SU-DHL-6 (cell line): ENCODE measurements at regions not wholly inside any gene's neighbourhood (a gene's known extent, or its start where the extent isn't known, plus 50 kb on each side); places are given as distances from the start of the nearest gene placed in this dataset.

Source experiments
- H2AFZ ChIP-seq: fragments of 200-600 bp; sonication (generic); 2 replicates; pipeline ENCODE4 v1.6.1; 2014; ENCODE audit warnings: low read depth, mild to moderate bottlenecking, moderate library complexity, mixed read lengths, antibody characterized with exemption, low read length; ENCODE audit not compliant: severe bottlenecking
- H3F3A ChIP-seq: fragments of 200-600 bp; shearing (Covaris generic); 2 replicates; pipeline ENCODE4 v1.6.0; 2016; ENCODE audit warnings: antibody characterized with exemption, mild to moderate bottlenecking; ENCODE audit not compliant: insufficient read depth
- H3K27ac ChIP-seq: fragments of 200-600 bp; sonication (generic); 2 replicates; pipeline ENCODE4 v1.5.1; 2016; ENCODE audit warnings: low read depth, mild to moderate bottlenecking, low read length, moderate library complexity, mixed read lengths
- H3K27me3 ChIP-seq: fragments of 200-600 bp; sonication (generic), shearing (Covaris generic); 2 replicates; pipeline ENCODE4 v1.6.0; 2014; ENCODE audit warnings: mild to moderate bottlenecking, low read length
- H3K36me3 ChIP-seq: fragments of 200-600 bp; sonication (generic); 2 replicates; pipeline ENCODE4 v1.6.1; 2014; ENCODE audit warnings: mild to moderate bottlenecking, low read length, mixed read lengths
- H3K4me2 ChIP-seq: fragments of 300-600, 200-600 bp; shearing (Covaris generic), sonication (generic); 2 replicates; pipeline ENCODE4 v1.6.0; 2014; ENCODE audit warnings: low read length, low read depth, mild to moderate bottlenecking; ENCODE audit not compliant: poor library complexity, severe bottlenecking
- H3K4me3 ChIP-seq: fragments of 200-600 bp; sonication (generic); 2 replicates; pipeline ENCODE4 v1.5.1; 2014; ENCODE audit warnings: antibody characterized with exemption, low read length, mild to moderate bottlenecking, mixed read lengths; ENCODE audit not compliant: insufficient read depth, poor library complexity, severe bottlenecking
- H3K79me2 ChIP-seq: fragments of 200-600 bp; sonication (generic); 2 replicates; pipeline ENCODE4 v1.6.1; 2014; ENCODE audit warnings: mild to moderate bottlenecking, low read length, moderate library complexity; ENCODE audit not compliant: insufficient read depth
- H3K9ac ChIP-seq: fragments of 200-600 bp; sonication (generic); 2 replicates; pipeline ENCODE4 v1.7.0; 2014; ENCODE audit warnings: mild to moderate bottlenecking, low read length
- H3K9me2 ChIP-seq: fragments of 200-600 bp; sonication (generic); replicated peaks from 2 replicates; pipeline ENCODE4 v1.6.1; 2014; ENCODE audit warnings: low read length; ENCODE audit not compliant: insufficient read depth
- H3K9me3 ChIP-seq: fragments of 200-600 bp; sonication (generic); 2 replicates; pipeline ENCODE4 v1.6.1; 2014; ENCODE audit warnings: low read length, mixed read lengths; ENCODE audit not compliant: insufficient read depth
- H4K20me1 ChIP-seq: fragments of 200-600 bp; sonication (generic); 2 replicates; pipeline ENCODE4 v1.6.1; 2014; ENCODE audit warnings: low read depth, mild to moderate bottlenecking, antibody characterized with exemption, low read length, moderate library complexity, mixed read lengths
- CTCF ChIP-seq: fragments of 200-600 bp; sonication (generic); IDR thresholded peaks from one replicate; pipeline ENCODE4 v1.5.1; 2017; ENCODE audit warnings: antibody characterized with exemption, mild to moderate bottlenecking, low read length, moderate library complexity; ENCODE audit not compliant: insufficient read depth, poor library complexity, severe bottlenecking
- EZH2phosphoT487 ChIP-seq: fragments of 200-600 bp; sonication (generic), shearing (Covaris generic); conservative IDR thresholded peaks from 2 replicates; pipeline ENCODE4 v1.6.1; 2018; ENCODE audit warnings: mild to moderate bottlenecking, antibody characterized with exemption, low read length, moderate library complexity, mixed read lengths

GRCh38 chr7:81206217-81206616 is 287.4 kb upstream of the SEMA3C start:
- H3K36me3 ChIP-seq: no peaks in the 10 kb centered on the region
- H3K9ac ChIP-seq: no peak overlapping the region
- H3K27me3 ChIP-seq: no peaks in the 10 kb centered on the region
- no peak overlapping the region for H3K4me3 ChIP-seq
- no peaks in the 10 kb centered on the region for H3K9me2 ChIP-seq
- no peaks in the 10 kb centered on the region for H3K9me3 ChIP-seq
- no peak overlapping the region for H3K4me2 ChIP-seq
- H3F3A ChIP-seq: no peaks in the 10 kb centered on the region
- H3K27ac ChIP-seq: no peak overlapping the region
- no peaks in the 10 kb centered on the region for H4K20me1 ChIP-seq
- no peak for TF ChIP-seq EZH2phosphoT487
- TF ChIP-seq CTCF: no peak
- H3K79me2 ChIP-seq: no peaks in the 10 kb centered on the region
- H2AFZ ChIP-seq: no peak overlapping the region

- H3K79me2 ChIP-seq: no peaks in the 10 kb centered on the region
- H3K9me3 ChIP-seq: no peaks in the 10 kb centered on the region
- H3K27me3 ChIP-seq: no peaks in the 10 kb centered on the region
- no peaks in the 10 kb centered on the region for H3F3A ChIP-seq
- H3K36me3 ChIP-seq: no peaks in the 10 kb centered on the region
- no peaks in the 10 kb centered on the region for H4K20me1 ChIP-seq
- no peak overlapping the region for H3K4me2 ChIP-seq
- no peak overlapping the region for H3K4me3 ChIP-seq
- TF ChIP-seq EZH2phosphoT487: no peak
- TF ChIP-seq CTCF: no peak
- no peaks in the 10 kb centered on the region for H3K9me2 ChIP-seq
- no peak overlapping the region for H3K9ac ChIP-seq
- no peak overlapping the region for H2AFZ ChIP-seq
- no peak overlapping the region for H3K27ac ChIP-seq
Measured at GRCh38 chr7:81201188-81201587, 282.3 kb upstream of the SEMA3C start.

DNA sequence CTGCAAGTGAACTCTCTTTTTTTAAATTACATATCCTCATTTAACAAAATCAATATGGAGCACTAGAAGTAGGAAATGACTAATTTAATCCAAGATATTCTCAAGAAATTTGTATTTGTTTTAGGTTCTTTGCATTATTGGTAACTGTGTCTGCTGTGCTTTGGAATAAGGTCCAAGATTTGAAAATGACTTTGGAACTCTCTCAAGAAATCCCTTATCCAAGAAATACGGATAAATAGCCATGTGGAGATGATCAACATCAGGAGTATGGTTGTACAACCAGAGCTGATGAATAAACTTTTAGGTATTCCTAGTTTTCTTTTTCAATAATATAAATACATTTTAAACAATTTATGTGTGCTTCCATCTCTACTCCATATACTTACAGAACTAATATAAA is 279.9 kb upstream of the SEMA3C start:
- H4K20me1 ChIP-seq: no peaks in the 10 kb centered on the region

More for the DNA sequence above, 279.9 kb upstream of the SEMA3C start:
- no peaks in the 10 kb centered on the region for H3K36me3 ChIP-seq
- H3K9ac ChIP-seq: no peak overlapping the region
- no peak overlapping the region for H3K4me2 ChIP-seq
- TF ChIP-seq CTCF (no peak), EZH2phosphoT487 (no peak)
- no peaks in the 10 kb centered on the region for H3K79me2 ChIP-seq
- no peak overlapping the region for H3K27ac ChIP-seq
- H3F3A ChIP-seq: no peaks in the 10 kb centered on the region
- no peaks in the 10 kb centered on the region for H3K9me2 ChIP-seq
- no peak overlapping the region for H2AFZ ChIP-seq
- H3K27me3 ChIP-seq: no peaks in the 10 kb centered on the region
- no peak overlapping the region for H3K4me3 ChIP-seq
- H3K9me3 ChIP-seq: no peaks in the 10 kb centered on the region
